Activated T-helper 9 cell treated with anti-CD3 and anti-CD28 coated beads, Interleukin-2, amount 50 U/mL, for 16 hours (primary cell): ENCODE measurements at regions not wholly inside any gene's neighbourhood (a gene's known extent, or its start where the extent isn't known, plus 50 kb on each side); places are given as distances from the start of the nearest gene placed in this dataset.

Source experiments
- DNase-seq: peaks from one replicate; pipeline ENCODE4 v3.0.0-alpha.2; 2020; ENCODE audit warnings: low read depth

DNA sequence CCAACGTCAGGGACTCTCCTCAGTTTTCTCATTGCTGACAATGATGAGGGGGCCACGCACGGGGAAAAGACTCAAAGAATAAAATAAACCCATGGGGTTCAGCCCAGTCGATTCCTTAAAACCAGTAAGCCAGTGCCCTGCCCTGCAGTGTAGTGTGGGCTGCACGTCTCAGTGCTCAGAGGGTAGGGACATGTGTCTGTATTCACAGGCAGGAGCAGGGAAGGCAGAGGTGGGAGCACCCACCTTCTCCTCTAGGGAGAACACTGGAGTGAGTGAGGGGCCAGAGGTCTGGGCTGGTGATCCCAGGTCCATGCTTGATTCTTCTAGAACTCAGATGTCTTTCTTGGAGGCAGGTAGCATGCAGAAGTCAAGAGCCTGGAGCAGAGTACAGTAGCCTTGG, 303.6 kb downstream of the MATN1 start:
- DNase-seq: no peak

- no peak for DNase-seq
Measured at GRCh38 chr1:30418939-30419720, 304.3 kb downstream of the MATN1 start.

DNA sequence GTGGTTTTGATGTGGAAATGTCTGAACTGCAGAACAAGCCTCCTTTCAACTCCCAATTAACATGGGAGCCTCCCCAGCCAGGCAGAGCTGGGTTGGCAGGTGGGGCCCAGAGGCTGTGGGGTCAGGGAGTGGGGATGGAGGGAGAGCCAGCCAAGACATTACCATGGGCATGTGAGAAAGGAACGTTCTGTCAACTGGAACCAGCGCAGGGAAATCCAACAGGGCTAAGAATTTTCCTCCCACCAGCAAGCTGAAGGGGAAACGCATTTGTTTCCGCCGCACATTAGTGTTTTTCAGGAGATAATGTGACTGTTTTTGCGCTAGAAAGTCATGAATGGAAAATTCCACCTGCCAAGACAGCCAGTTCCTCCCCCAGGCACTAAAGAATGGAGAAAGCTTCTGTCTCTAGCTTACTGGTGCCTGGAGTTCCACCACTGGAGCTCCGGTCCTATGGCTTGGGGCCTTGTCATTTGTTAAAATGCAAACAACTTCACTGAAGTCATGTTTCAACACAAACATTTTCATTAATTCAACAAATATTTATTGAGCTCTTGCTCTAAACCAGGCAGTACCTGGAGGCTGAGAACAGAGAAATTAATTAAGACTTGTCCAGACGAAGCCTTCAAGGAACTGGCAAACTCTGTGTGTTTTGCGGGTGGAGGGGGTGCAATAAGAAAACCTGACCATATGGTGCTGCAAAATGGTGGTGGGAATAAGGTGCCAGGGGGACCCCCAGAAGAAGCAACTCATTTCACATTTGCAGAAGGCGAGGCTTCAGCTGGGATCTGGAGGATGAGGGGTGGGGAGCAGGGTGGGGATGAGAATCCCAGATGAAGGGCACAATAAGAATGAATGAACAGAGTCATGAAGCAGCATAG, 305.1 kb downstream of the MATN1 start:
- DNase-seq: no peak

DNA sequence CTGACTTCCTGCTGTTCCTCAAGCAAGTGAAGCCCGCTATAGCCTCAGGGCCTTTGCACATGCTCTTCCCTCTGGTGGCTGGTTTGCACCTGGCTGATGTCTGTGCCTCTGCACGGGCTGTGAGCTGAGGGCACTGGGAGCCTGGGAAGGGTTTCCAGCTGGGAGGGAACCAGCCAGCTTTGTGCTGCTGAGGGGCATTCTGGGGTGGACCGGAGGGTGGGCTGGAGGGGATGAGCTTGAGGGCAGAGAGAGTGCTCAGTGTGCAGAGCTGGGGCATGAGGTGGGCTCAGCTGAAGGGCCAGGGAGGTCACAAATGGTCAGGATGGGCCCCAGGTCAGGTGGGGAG, 305.7 kb downstream of the MATN1 start:
- DNase-seq: no peak

DNA sequence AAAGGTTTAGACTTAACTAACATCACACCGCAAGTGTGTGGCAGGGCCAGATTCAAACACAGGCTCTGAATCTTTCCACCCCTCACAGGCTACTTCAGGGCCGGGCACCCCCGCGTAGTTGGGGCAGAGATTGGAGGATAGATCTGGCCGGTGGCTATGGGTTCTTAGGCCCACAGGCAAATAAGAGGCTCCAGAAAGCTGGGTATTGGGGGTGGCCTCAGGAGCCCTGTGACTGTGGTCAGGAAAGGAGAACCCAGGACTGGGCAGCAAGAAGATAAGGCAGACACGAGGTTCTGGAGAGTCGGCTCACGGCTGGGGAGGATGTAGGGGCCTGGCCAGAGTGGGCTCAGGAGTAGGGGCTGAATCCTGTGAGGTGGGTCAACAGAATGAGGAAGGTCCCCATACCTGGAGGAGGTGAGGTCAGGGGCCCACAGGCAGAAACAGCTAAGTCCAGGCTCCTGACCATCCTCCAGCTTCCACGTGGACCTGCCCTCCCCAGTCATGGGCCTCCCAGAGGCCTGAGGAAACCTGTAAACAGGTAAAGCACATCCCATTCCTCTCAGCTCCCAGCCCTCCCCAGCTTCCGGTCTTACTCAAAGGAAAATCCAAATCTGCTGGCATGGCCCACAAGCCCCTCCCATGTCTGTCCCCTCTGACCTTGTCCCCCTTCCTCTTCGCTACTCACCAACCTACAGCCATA, 306.2 kb downstream of the MATN1 start:
- no peak for DNase-seq

DNA sequence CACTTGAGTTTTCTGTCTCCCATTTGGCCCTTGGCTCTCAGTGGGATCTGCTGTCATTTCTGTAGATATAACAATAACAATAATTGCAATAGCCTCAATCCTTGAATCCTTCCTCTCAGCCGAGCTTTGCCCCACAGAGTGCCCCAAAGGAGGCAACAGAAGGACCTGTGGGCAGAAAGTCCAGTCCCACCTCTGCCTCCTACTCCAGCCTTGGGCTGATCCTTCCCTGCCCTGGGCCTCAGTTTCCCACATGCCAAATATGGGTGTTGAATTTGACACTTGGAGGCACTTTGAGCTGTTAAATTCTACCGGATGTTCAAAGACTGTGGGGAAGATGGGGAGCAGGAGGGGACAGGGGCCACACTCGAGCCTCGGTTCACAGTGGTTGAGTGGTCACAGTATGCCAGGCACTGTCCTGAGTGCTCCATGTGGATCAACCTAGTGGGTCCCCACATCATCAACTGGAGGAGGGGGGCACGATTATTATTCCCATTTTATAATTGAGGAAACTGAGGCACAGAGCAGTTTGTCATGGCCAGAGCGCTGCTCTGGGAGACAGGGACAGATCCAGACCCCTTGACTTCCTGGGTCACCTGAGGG, 307.1 kb downstream of the MATN1 start:
- no peak for DNase-seq

- DNase-seq: no peak
Measured at GRCh38 chr1:30415171-30415940, 308.0 kb downstream of the MATN1 start.

DNA sequence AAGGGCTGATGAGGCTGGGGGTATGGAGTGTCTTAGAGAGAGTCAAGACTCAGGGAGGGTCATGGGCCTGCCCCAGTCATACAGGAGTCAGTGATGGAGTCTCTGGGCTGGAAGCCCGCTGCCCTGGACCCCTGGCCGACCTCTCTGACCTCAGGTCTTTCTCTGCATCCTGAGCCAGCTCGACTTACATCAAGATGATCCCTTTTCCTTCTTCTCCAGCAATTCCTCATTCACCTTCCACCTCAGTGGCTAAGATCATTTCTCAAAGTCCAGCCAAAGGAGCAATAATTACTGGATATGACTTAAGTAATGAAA, 308.6 kb downstream of the MATN1 start:
- no peak for DNase-seq

- DNase-seq: no peak
Measured at GRCh38 chr1:30414086-30414850, 309.1 kb downstream of the MATN1 start.

DNA sequence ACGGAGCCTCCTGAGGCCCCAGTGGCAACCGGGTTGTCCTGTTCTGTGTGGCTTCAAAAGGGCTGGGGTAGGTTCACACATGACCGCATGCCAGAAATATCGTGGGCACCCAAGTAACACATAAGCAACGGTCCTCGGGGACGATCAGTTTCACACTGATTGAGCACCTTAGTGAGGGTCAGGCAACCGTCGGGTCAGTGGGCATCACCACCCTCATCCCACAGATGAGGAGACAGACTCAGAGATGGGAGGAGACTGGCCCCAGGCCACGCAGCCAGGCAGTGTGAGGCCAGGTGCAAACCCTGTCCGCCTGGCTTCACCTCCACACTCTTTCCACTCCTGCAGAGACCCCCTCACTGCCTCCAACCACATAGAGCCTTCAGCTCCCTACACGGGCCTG, 309.8 kb downstream of the MATN1 start:
- DNase-seq: no peak

DNA sequence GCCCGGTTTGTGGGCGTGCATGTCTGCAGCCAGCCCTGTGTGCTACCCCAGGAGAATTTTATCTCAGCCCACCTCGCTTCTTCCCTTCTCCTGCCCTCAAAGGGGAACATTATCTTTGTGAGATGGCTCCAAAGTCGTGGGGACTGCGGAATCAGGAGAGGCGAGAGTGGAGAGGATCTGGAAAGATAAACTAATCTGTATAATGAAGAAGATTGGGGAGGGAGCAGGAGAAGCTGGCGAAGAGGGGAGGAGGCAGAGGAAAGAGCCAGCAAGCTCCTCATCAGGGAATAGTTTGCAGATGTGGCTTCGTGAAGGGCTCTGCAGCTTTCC, 310.3 kb downstream of the MATN1 start:
- DNase-seq: no peak

DNA sequence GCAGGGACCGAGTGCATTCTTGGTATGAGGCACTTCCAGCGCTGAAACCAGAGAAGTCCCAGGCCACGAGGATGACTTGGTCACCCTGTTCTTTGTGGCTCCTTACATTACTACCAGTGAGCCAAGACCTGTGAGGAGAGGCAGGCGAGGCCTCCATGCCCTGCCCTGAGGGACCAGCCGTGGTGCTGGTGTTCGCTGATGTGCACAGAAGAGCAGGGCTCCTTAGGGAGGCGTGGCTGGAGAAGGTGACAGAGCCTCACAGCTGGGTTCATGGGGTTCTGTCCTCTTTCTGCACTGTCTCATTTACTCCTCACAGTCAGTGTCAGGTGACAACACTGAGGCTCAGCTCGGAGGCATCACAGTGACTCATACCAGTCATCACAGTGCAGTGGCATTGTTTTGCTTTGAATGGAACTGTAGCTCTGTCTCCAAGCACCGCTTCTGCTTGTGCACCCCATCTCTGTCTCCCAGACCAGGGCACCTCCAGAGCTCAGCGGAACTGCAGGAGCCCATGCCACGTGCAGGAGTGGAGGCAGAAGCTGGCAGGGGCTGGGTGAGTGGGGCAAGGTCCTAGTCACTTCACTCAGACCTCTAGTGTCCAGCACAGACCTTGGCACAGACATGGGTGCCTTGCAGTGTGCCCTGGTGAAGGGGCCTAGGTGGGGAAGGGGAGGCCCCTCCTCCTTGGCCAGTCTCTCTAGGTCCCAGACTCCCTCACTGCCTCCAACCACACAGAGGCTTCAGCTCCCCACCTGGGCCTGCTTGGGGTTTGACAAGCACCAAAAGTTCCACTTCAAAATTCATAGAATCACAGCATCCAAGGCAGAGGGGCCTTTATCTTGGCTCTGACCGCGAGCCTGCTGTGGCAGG, 310.9 kb downstream of the MATN1 start:
- no peak for DNase-seq

- no peak for DNase-seq
Measured at GRCh38 chr1:30411206-30411605, 312.2 kb downstream of the MATN1 start.

GRCh38 chr1:30410153-30410851, 313.1 kb downstream of the MATN1 start:
- DNase-seq: no peak

GRCh38 chr1:30409476-30410152, 313.8 kb downstream of the MATN1 start:
- DNase-seq: no peak

DNA sequence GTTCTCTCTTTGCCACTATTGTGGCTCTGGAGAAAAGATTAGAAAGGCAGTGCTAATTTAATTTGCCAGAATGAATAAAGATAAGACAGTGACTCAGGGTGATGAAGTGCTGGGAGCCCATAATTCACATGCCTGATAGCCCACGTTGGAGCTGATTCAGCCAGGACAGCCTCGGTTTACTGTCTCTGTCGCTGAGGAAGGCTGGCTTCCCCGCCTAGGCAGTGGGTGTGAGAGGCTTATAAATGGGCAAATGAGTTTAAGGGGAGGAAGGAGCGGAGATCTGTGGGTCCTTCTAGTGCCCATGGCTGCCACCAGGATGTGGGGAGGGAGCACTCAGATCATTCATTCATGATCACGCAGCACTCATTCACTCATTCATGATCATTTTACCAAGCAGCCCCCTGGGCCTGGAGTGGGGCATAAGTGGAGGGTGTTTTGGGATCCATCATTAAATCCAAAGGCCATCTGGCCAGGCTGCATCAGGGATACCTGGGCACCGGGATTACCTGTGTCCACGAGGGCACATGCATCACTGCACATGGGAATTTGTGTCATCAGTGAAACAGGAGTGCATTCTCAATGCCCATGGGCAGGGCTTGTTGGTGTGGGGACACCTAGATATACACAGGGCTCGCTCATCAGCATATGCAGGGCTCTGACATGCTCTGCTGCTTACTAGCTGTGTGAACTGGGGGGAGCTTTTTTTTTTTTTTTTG, 315.4 kb downstream of the MATN1 start:
- DNase-seq: no peak

GRCh38 chr1:30406996-30407864, 316.2 kb downstream of the MATN1 start:
- no peak for DNase-seq
